HL-60/S4 treated with phorbol 12-myristate 13-acetate at 8.2 ng/mL for 4 days and 3 days (cell line): ENCODE measurements at regions not wholly inside any gene's neighbourhood (a gene's known extent, or its start where the extent isn't known, plus 50 kb on each side); places are given as distances from the start of the nearest gene placed in this dataset.

ENCODE experiments used
- in situ Hi-C: fragments of 300-500 bp; cut with MboI; formaldehyde crosslinking; loops from 2 replicates; pipeline ENCODE4 v1.15.0; 2022; ENCODE audit warnings: low sequenced_read_pairs

GRCh38 chr6:28585335-28585734 lies 59.7 kb downstream of the GPX5 start:
- in situ Hi-C loops: no loop called here

- in situ Hi-C loops: no loop called here
Measured at GRCh38 chr6:28586324-28586723, 60.6 kb downstream of the GPX5 start.

- in situ Hi-C loops: no loop called here
Measured at GRCh38 chr6:28586962-28587745, 61.5 kb downstream of the GPX5 start.

- in situ Hi-C loops: no loop called here
Measured at GRCh38 chr6:28587746-28588075, 62.0 kb downstream of the GPX5 start.

GRCh38 chr6:28588666-28589065 lies 63.0 kb downstream of the GPX5 start:
- in situ Hi-C loops: no loop called here

GRCh38 chr6:28589234-28589956 lies 63.7 kb downstream of the GPX5 start:
- in situ Hi-C loops: no loop called here

- in situ Hi-C loops: no loop called here
Measured at GRCh38 chr6:28589957-28590349, 64.3 kb downstream of the GPX5 start.

GRCh38 chr6:28597217-28597835 lies 71.6 kb downstream of the GPX5 start:
- in situ Hi-C loops: no loop called here

GRCh38 chr6:28597924-28598722 lies 72.4 kb downstream of the GPX5 start:
- in situ Hi-C loops: no loop called here

- in situ Hi-C loops: no loop called here
Measured at GRCh38 chr6:28598757-28599686, 73.3 kb downstream of the GPX5 start.

- in situ Hi-C loops: no loop called here
Measured at GRCh38 chr6:28600245-28600644, 74.6 kb downstream of the GPX5 start.

GRCh38 chr6:28603891-28604290 lies 78.2 kb downstream of the GPX5 start:
- in situ Hi-C loops: no loop called here

- in situ Hi-C loops: no loop called here
Measured at GRCh38 chr6:28606424-28607391, 81.0 kb downstream of the GPX5 start.

- in situ Hi-C loops: no loop called here
Measured at GRCh38 chr6:28607990-28608389, 82.3 kb downstream of the GPX5 start.

GRCh38 chr6:28609672-28610071 lies 84.0 kb downstream of the GPX5 start:
- in situ Hi-C loops: no loop called here

GRCh38 chr6:28615616-28615954 lies 89.9 kb downstream of the GPX5 start:
- in situ Hi-C loops: no loop called here

- in situ Hi-C loops: no loop called here
Measured at GRCh38 chr6:28615955-28616747, 90.5 kb downstream of the GPX5 start.

- in situ Hi-C loops: no loop called here
Measured at GRCh38 chr6:28618898-28619555, 93.3 kb downstream of the GPX5 start.
